GM12891 (cell line): ENCODE measurements at regions not wholly inside any gene's neighbourhood (a gene's known extent, or its start where the extent isn't known, plus 50 kb on each side); places are given as distances from the start of the nearest gene placed in this dataset.

Experiments used
- POLR2A ChIP-seq: IDR thresholded peaks from 2 replicates; pipeline ENCODE4 v1.6.1; 2011; ENCODE audit warnings: low read depth, low read length, control low read depth
- POLR2AphosphoS5 ChIP-seq: IDR thresholded peaks from 2 replicates; pipeline ENCODE4 v1.6.1; 2011; ENCODE audit warnings: low read depth, low read length, control low read depth
- SPI1 ChIP-seq: IDR thresholded peaks from 2 replicates; pipeline ENCODE4 v1.6.1; 2011; ENCODE audit warnings: low read depth, low read length, control low read depth
- TAF1 ChIP-seq: IDR thresholded peaks from 2 replicates; pipeline ENCODE4 v1.6.1; 2011; ENCODE audit warnings: low read depth, low read length, control low read depth

GRCh38 chr5:144820278-144820677 is 649.6 kb downstream of the KCTD16 start:
- TF ChIP-seq TAF1 (no peak), POLR2AphosphoS5 (no peak), POLR2A (no peak), SPI1 (no peak)
